CD4-positive, alpha-beta T cell treated with Interleukin-10 for 1 hour (primary cell): ENCODE measurements at regions not wholly inside any gene's neighbourhood (a gene's known extent, or its start where the extent isn't known, plus 50 kb on each side); places are given as distances from the start of the nearest gene placed in this dataset.

Experiments used
- DNase-seq: peaks from one replicate; pipeline ENCODE4 v3.0.0-alpha.2; 2020

GRCh38 chr4:149931431-149931830 is 115.8 kb upstream of the IQCM start:
- DNase-seq, result no peak

- DNase-seq, result no peak
Measured at GRCh38 chr4:149932188-149932587, 116.5 kb upstream of the IQCM start.

GRCh38 chr4:149933120-149933519 is 117.5 kb upstream of the IQCM start:
- DNase-seq, result no peak

- no peak for DNase-seq
Measured at GRCh38 chr4:149933883-149934282, 118.2 kb upstream of the IQCM start.

GRCh38 chr4:149949381-149949780 is 128.9 kb upstream of the DCLK2 start:
- DNase-seq, result no peak

GRCh38 chr4:149951152-149951900 is 126.9 kb upstream of the DCLK2 start:
- DNase-seq, result no peak

GRCh38 chr4:149952101-149952500 is 126.1 kb upstream of the DCLK2 start:
- no peak for DNase-seq

GRCh38 chr4:149952716-149953115 is 125.5 kb upstream of the DCLK2 start:
- no peak for DNase-seq

GRCh38 chr4:149955780-149956390 is 122.4 kb upstream of the DCLK2 start:
- no peak for DNase-seq

- no peak for DNase-seq
Measured at GRCh38 chr4:149956678-149957077, 121.6 kb upstream of the DCLK2 start.

- DNase-seq, result no peak
Measured at GRCh38 chr4:149961876-149962597, 116.2 kb upstream of the DCLK2 start.

- no peak for DNase-seq
Measured at GRCh38 chr4:149964001-149964796, 114.0 kb upstream of the DCLK2 start.

- DNase-seq, result no peak
Measured at GRCh38 chr4:149965206-149965605, 113.0 kb upstream of the DCLK2 start.

GRCh38 chr4:149972407-149972806 is 105.8 kb upstream of the DCLK2 start:
- DNase-seq, result no peak

GRCh38 chr4:149973181-149973580 is 105.1 kb upstream of the DCLK2 start:
- DNase-seq, result no peak

GRCh38 chr4:149975172-149975571 is 103.1 kb upstream of the DCLK2 start:
- DNase-seq, result no peak

- DNase-seq, result no peak
Measured at GRCh38 chr4:149980121-149980682, 98.0 kb upstream of the DCLK2 start.

- DNase-seq, result peak; percentile 45
Measured at GRCh38 chr4:149980941-149981340, 97.3 kb upstream of the DCLK2 start.

- no peak for DNase-seq
Measured at GRCh38 chr4:149983401-149983800, 94.8 kb upstream of the DCLK2 start.

GRCh38 chr4:149983931-149984330 is 94.3 kb upstream of the DCLK2 start:
- no peak for DNase-seq

- no peak for DNase-seq
Measured at GRCh38 chr4:149985981-149986380, 92.3 kb upstream of the DCLK2 start.

GRCh38 chr4:149986917-149987316 is 91.3 kb upstream of the DCLK2 start:
- no peak for DNase-seq
